ENCODE measurements at regions not wholly inside any gene's neighbourhood (a gene's known extent, or its start where the extent isn't known, plus 50 kb on each side); places are given as distances from the start of the nearest gene placed in this dataset.

DNA sequence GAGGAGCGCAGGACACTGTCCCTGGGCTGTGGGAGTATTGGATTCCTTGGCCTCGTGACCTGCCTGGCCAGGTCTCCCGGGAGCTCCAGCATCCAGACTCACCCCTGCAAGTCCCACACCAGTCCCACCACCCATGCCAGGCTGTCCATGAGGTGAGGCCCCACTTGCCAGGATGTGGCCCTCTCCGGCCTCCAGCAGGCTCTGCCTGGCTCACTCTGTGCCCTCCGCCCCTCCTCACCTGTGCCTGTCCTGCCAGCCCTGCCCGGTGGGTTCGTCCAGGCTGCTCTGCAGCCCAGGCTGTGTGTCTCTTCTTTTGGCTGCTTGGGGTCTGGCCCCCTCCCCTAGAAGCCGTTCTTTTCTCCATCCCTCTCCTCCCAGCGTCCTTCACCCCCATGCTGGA, 436.8 kb upstream of the MYT1L start:
- TF ChIP-seq, protein P1, sequence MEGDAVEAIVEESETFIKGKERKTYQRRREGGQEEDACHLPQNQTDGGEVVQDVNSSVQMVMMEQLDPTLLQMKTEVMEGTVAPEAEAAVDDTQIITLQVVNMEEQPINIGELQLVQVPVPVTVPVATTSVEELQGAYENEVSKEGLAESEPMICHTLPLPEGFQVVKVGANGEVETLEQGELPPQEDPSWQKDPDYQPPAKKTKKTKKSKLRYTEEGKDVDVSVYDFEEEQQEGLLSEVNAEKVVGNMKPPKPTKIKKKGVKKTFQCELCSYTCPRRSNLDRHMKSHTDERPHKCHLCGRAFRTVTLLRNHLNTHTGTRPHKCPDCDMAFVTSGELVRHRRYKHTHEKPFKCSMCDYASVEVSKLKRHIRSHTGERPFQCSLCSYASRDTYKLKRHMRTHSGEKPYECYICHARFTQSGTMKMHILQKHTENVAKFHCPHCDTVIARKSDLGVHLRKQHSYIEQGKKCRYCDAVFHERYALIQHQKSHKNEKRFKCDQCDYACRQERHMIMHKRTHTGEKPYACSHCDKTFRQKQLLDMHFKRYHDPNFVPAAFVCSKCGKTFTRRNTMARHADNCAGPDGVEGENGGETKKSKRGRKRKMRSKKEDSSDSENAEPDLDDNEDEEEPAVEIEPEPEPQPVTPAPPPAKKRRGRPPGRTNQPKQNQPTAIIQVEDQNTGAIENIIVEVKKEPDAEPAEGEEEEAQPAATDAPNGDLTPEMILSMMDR (IDR thresholded peaks at IDR 0.05) = no peak
- TF ChIP-seq POLR2A (IDR thresholded peaks at IDR 0.05; ENCODE audit: low read depth) (no peak), EP300 (IDR thresholded peaks at IDR 0.05) (no peak)
